ENCODE measurements at regions not wholly inside any gene's neighbourhood (a gene's known extent, or its start where the extent isn't known, plus 50 kb on each side); places are given as distances from the start of the nearest gene placed in this dataset.

DNA sequence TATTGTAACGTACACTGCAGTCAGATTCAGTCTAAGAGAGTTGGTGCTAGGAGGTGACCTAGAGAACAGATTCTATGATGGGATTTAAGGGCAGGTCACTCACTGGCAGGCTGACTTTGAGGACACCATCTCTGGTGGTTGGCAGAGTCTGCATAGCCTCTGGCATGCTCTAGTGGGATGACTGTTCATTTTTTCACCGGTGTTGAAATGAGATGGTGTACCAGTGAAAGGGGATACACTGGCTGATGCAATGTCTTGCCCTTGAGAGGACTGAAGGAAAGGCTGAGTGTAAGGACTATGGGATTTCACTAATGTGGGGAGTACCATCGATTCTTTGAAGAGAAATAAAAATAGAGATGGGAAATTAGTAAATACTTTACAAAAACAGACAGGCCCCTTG, 186.9 kb upstream of the PIEZO2 start:
- Histone ChIP-seq H3K9me2 (no peaks in the 10 kb centered on the region), H3K4me1 (ENCODE audit: control insufficient read depth in 1 of 2, insufficient read depth in 2 of 2, low read depth in 1 of 2, low read length in 1 of 2) (no peaks in the 10 kb centered on the region), H4K20me1 (ENCODE audit: insufficient read depth) (no peaks in the 10 kb centered on the region), H3K27me3 (ENCODE audit: insufficient read depth) (no peaks in the 10 kb centered on the region), H2AFZ (ENCODE audit: low read depth) (no peak overlapping the region), H3K9me3 (no peaks in the 10 kb centered on the region), H3K36me3 (replicated peaks in 1 of 2; ENCODE audit: control insufficient read depth in 1 of 2, insufficient read depth in 2 of 2, low read length in 1 of 2) (no peaks in the 10 kb centered on the region), H3K4me3 (ENCODE audit: low read depth in 2 of 2, low read length in 1 of 2) (no peak overlapping the region), H3K79me2 (ENCODE audit: insufficient read depth) (no peaks in the 10 kb centered on the region), H3K27ac (ENCODE audit: low read depth in 2 of 2, low read length in 1 of 2) (no peak overlapping the region), H3K4me2 (no peak overlapping the region), H3K9ac (no peak overlapping the region), H3F3A (replicated peaks; ENCODE audit: insufficient read depth) (no peaks in the 10 kb centered on the region)
- POLR2A ChIA-PET = no interaction called here
- DNase-seq = no peak
- TF ChIP-seq RAD21 (IDR thresholded peaks at IDR 0.05; ENCODE audit: low read length) = no peak
- TF ChIP-seq, protein P1, sequence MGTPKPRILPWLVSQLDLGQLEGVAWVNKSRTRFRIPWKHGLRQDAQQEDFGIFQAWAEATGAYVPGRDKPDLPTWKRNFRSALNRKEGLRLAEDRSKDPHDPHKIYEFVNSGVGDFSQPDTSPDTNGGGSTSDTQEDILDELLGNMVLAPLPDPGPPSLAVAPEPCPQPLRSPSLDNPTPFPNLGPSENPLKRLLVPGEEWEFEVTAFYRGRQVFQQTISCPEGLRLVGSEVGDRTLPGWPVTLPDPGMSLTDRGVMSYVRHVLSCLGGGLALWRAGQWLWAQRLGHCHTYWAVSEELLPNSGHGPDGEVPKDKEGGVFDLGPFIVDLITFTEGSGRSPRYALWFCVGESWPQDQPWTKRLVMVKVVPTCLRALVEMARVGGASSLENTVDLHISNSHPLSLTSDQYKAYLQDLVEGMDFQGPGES (IDR thresholded peaks at IDR 0.05; ENCODE audit: low read depth, low read length) = no peak
- TF ChIP-seq, protein P2, sequence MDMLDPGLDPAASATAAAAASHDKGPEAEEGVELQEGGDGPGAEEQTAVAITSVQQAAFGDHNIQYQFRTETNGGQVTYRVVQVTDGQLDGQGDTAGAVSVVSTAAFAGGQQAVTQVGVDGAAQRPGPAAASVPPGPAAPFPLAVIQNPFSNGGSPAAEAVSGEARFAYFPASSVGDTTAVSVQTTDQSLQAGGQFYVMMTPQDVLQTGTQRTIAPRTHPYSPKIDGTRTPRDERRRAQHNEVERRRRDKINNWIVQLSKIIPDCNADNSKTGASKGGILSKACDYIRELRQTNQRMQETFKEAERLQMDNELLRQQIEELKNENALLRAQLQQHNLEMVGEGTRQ (IDR thresholded peaks at IDR 0.05; ENCODE audit: borderline replicate concordance, low read depth, low read length) = no peak
- TF ChIP-seq EZH2phosphoT487 (IDR thresholded peaks at IDR 0.05; ENCODE audit: borderline replicate concordance, low read depth) = no peak
- TF ChIP-seq EP300 (IDR thresholded peaks at IDR 0.05; ENCODE audit: borderline replicate concordance in 1 of 2, low read depth in 1 of 2, low read length in 1 of 2) = no peak
- TF ChIP-seq SIN3A (IDR thresholded peaks at IDR 0.05; ENCODE audit: borderline replicate concordance, low read depth, low read length) = no peak
- TF ChIP-seq MXI1 (IDR thresholded peaks at IDR 0.05; ENCODE audit: low read depth, low read length) = no peak
- TF ChIP-seq GATA2 (CRISPR knock-in tag; IDR thresholded peaks at IDR 0.05) = no peak
- TF ChIP-seq GABPA (IDR thresholded peaks at IDR 0.05; ENCODE audit: low read depth) = no peak
- TF ChIP-seq TEAD4 (IDR thresholded peaks at IDR 0.05; ENCODE audit: borderline replicate concordance, insufficient read depth) = no peak
- TF ChIP-seq, protein P3, sequence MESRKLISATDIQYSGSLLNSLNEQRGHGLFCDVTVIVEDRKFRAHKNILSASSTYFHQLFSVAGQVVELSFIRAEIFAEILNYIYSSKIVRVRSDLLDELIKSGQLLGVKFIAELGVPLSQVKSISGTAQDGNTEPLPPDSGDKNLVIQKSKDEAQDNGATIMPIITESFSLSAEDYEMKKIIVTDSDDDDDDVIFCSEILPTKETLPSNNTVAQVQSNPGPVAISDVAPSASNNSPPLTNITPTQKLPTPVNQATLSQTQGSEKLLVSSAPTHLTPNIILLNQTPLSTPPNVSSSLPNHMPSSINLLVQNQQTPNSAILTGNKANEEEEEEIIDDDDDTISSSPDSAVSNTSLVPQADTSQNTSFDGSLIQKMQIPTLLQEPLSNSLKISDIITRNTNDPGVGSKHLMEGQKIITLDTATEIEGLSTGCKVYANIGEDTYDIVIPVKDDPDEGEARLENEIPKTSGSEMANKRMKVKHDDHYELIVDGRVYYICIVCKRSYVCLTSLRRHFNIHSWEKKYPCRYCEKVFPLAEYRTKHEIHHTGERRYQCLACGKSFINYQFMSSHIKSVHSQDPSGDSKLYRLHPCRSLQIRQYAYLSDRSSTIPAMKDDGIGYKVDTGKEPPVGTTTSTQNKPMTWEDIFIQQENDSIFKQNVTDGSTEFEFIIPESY (IDR thresholded peaks at IDR 0.05; ENCODE audit: borderline replicate concordance, low read depth) = no peak
- WGBS (ENCODE audit: low lambda C conversion rate) = 21% methylated on average over 3 of the region's 3 CpGs
- CTCF ChIA-PET = no interaction called here

DNA sequence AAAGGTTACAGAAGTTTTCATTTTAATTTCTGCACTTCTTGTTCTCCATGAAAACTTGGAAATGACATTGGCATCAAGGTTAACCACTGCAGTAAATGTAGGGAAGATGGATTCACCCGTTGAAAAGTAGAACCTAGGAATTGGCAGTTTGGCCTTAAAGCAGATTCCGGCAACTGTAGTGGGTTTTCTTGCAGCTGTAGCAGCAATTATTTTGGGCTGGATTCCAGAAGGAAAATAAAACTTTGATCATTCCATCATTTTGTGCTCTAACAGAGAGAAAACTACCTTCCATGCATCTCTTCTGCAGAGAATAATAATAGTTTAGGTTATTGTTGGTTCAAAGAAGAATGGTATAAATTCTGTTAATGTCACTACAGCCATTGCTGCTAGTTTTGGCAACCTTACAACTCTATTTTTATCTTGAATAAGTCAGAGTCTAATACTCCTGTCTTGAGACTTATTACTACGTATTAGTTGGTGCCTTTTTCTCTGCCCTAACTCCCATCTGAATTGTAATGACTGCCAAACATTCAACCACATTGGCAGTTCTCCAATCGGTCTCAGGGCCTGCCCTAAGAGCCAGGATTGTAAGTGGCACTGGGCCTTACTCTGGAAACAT, 178.1 kb upstream of the PIEZO2 start:
- Histone ChIP-seq H3K4me1 (ENCODE audit: control insufficient read depth in 1 of 2, insufficient read depth in 2 of 2, low read depth in 1 of 2, low read length in 1 of 2) (peaks cover 2 to 25% of the 10 kb centered on the region in 2 experiments; a peak in 2 of 4 replicates), H2AFZ (ENCODE audit: low read depth) (0 out of 2 replicates have a peak overlapping the region, but pooled peaks have one; percentile 15), H3K9ac (no peak overlapping the region), H3K4me3 (ENCODE audit: low read depth in 2 of 2, low read length in 1 of 2) (no peak overlapping the region), H3K9me3 (no peaks in the 10 kb centered on the region), H3F3A (replicated peaks; ENCODE audit: insufficient read depth) (peaks cover 51% of the 10 kb centered on the region), H3K9me2 (no peaks in the 10 kb centered on the region), H3K79me2 (ENCODE audit: insufficient read depth) (no peaks in the 10 kb centered on the region), H3K36me3 (replicated peaks in 1 of 2; ENCODE audit: control insufficient read depth in 1 of 2, insufficient read depth in 2 of 2, low read length in 1 of 2) (no peaks in the 10 kb centered on the region), H3K4me2 (no peak overlapping the region), H3K27me3 (ENCODE audit: insufficient read depth) (no peaks in the 10 kb centered on the region), H4K20me1 (ENCODE audit: insufficient read depth) (no peaks in the 10 kb centered on the region), H3K27ac (ENCODE audit: low read depth in 2 of 2, low read length in 1 of 2) (peak overlapping the region; percentile 16 to 95; a peak in 3 of 4 replicates)
- no peak for DNase-seq
- ChIA-PET POLR2A (no interaction called here), CTCF (no interaction called here)
- WGBS (ENCODE audit: low lambda C conversion rate) = 24% methylated on average over 4 of the region's 4 CpGs
- TF ChIP-seq, protein P1 (IDR thresholded peaks at IDR 0.05; ENCODE audit: low read depth, low read length) = no peak
- TF ChIP-seq CHD2 (IDR thresholded peaks at IDR 0.05; ENCODE audit: low read length, partially characterized antibody) = no peak
- no peak for TF ChIP-seq RCOR1 (IDR thresholded peaks at IDR 0.05; ENCODE audit: low read length)
- peak; percentile 72; the same call in 1 of the 2 replicates for TF ChIP-seq MEF2A (IDR thresholded peaks at IDR 0.05; ENCODE audit: borderline replicate concordance, low read depth)
- TF ChIP-seq GABPA (IDR thresholded peaks at IDR 0.05; ENCODE audit: low read depth) = no peak
- TF ChIP-seq, protein P4, sequence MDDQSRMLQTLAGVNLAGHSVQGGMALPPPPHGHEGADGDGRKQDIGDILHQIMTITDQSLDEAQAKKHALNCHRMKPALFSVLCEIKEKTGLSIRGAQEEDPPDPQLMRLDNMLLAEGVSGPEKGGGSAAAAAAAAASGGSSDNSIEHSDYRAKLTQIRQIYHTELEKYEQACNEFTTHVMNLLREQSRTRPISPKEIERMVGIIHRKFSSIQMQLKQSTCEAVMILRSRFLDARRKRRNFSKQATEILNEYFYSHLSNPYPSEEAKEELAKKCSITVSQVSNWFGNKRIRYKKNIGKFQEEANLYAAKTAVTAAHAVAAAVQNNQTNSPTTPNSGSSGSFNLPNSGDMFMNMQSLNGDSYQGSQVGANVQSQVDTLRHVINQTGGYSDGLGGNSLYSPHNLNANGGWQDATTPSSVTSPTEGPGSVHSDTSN (IDR thresholded peaks at IDR 0.05) = peak; percentile 24; the same call in 1 of the 2 replicates
- no peak for TF ChIP-seq POLR2AphosphoS5 (IDR thresholded peaks at IDR 0.05; ENCODE audit: low read depth, low read length)
- no peak for TF ChIP-seq FOSL2 (IDR thresholded peaks at IDR 0.05; ENCODE audit: borderline replicate concordance, low read depth)
- TF ChIP-seq EZH2phosphoT487 (IDR thresholded peaks at IDR 0.05; ENCODE audit: borderline replicate concordance, low read depth) = no peak
- TF ChIP-seq, protein P5, sequence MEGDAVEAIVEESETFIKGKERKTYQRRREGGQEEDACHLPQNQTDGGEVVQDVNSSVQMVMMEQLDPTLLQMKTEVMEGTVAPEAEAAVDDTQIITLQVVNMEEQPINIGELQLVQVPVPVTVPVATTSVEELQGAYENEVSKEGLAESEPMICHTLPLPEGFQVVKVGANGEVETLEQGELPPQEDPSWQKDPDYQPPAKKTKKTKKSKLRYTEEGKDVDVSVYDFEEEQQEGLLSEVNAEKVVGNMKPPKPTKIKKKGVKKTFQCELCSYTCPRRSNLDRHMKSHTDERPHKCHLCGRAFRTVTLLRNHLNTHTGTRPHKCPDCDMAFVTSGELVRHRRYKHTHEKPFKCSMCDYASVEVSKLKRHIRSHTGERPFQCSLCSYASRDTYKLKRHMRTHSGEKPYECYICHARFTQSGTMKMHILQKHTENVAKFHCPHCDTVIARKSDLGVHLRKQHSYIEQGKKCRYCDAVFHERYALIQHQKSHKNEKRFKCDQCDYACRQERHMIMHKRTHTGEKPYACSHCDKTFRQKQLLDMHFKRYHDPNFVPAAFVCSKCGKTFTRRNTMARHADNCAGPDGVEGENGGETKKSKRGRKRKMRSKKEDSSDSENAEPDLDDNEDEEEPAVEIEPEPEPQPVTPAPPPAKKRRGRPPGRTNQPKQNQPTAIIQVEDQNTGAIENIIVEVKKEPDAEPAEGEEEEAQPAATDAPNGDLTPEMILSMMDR (IDR thresholded peaks at IDR 0.05) = no peak
